ES-I3 (cell line): ENCODE measurements at regions not wholly inside any gene's neighbourhood (a gene's known extent, or its start where the extent isn't known, plus 50 kb on each side); places are given as distances from the start of the nearest gene placed in this dataset.

ENCODE experiments used
- H3K36me3 ChIP-seq: 2 replicates; pipeline ENCODE4 v1.6.1; 2013; ENCODE audit warnings: mild to moderate bottlenecking, low read length, control low read depth, moderate library complexity; ENCODE audit not compliant: insufficient read depth
- H3K4me1 ChIP-seq: 2 replicates; pipeline ENCODE4 v1.6.1; 2013; ENCODE audit warnings: mild to moderate bottlenecking, control low read depth, low read length; ENCODE audit not compliant: insufficient read depth
- H3K9ac ChIP-seq: 2 replicates; pipeline ENCODE4 v1.6.1; 2013; ENCODE audit warnings: low read depth, mild to moderate bottlenecking, low read length, moderate library complexity
- H3K9me3 ChIP-seq: 2 replicates; pipeline ENCODE4 v1.6.1; 2013; ENCODE audit warnings: mild to moderate bottlenecking, low read length, moderate library complexity; ENCODE audit not compliant: control insufficient read depth, insufficient read depth

GRCh38 chr4:123876671-123877101 lies 480.1 kb downstream of the SPRY1 start:
- H3K9me3 ChIP-seq, result no peaks in the 10 kb centered on the region
- H3K36me3 ChIP-seq, result no peaks in the 10 kb centered on the region

GRCh38 chr4:123877551-123877950 lies 481.0 kb downstream of the SPRY1 start:
- Histone ChIP-seq H3K4me1 (no peaks in the 10 kb centered on the region), H3K9me3 (no peaks in the 10 kb centered on the region), H3K36me3 (no peaks in the 10 kb centered on the region), H3K9ac (no peak overlapping the region)

More at GRCh38 chr4:123876671-123877101, 480.1 kb downstream of the SPRY1 start:
- no peak overlapping the region for H3K9ac ChIP-seq
- H3K4me1 ChIP-seq, result no peaks in the 10 kb centered on the region

DNA sequence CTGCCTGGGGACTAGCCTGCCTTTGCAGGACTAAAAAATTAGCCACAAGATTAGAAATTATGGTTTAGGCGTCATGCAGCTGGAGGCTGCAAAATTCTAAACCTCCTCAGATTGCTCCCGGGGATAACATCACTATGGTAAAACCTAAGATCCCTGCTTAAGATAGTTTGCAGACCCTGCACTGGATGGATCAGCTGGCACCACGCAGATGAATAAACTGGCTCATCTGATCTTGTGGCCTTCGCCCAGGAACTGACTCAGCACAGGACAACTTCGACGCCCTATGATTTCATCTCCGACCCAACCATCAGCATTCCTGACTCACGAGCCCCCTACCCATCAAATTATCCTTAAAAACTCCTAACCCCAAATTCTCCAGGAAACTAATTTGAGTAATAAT lies 482.4 kb downstream of the SPRY1 start:
- Histone ChIP-seq H3K4me1 (no peaks in the 10 kb centered on the region), H3K36me3 (no peaks in the 10 kb centered on the region), H3K9ac (no peak overlapping the region), H3K9me3 (peaks cover 4% of the 10 kb centered on the region)

- peaks cover 10% of the 10 kb centered on the region for H3K9me3 ChIP-seq
- H3K4me1 ChIP-seq, result no peaks in the 10 kb centered on the region
- no peaks in the 10 kb centered on the region for H3K36me3 ChIP-seq
- no peak overlapping the region for H3K9ac ChIP-seq
Observed at GRCh38 chr4:123880631-123881030, 484.0 kb downstream of the SPRY1 start.

- Histone ChIP-seq H3K36me3 (no peaks in the 10 kb centered on the region), H3K9ac (no peak overlapping the region), H3K9me3 (peaks cover 10% of the 10 kb centered on the region), H3K4me1 (no peaks in the 10 kb centered on the region)
Observed at GRCh38 chr4:123884922-123885321, 488.3 kb downstream of the SPRY1 start.

- Histone ChIP-seq H3K9ac (no peak overlapping the region), H3K36me3 (no peaks in the 10 kb centered on the region), H3K9me3 (peaks cover 2% of the 10 kb centered on the region; the same call in 1 of the 2 replicates), H3K4me1 (no peaks in the 10 kb centered on the region)
Observed at GRCh38 chr4:123889507-123889906, 492.9 kb downstream of the SPRY1 start.

DNA sequence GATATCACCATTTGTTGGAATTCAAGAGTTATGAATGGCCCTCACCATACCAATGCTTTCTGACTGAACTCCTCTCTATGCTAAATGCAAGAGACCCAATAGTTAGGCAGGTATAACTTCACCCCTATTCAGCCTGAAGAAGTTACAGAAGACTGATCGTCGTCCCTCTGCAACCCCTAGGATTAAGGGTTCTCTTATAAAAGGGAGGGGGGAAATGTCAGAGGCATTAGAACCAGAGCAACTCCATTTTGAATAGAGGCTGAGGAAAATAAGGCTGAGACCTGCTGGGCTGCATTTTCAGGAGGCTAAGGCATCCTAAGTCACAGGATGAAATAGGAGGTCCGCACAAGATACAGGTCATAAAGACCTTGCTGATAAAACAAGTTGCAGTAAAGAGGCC lies 494.3 kb downstream of the SPRY1 start:
- no peaks in the 10 kb centered on the region for H3K36me3 ChIP-seq
- no peaks in the 10 kb centered on the region; the same call in 1 of the 2 replicates for H3K9me3 ChIP-seq
- no peak overlapping the region for H3K9ac ChIP-seq
- H3K4me1 ChIP-seq, result no peaks in the 10 kb centered on the region

GRCh38 chr4:123891881-123892280 lies 495.3 kb downstream of the SPRY1 start:
- H3K9ac ChIP-seq, result no peak overlapping the region
- no peaks in the 10 kb centered on the region; the same call in 1 of the 2 replicates for H3K9me3 ChIP-seq
- no peaks in the 10 kb centered on the region for H3K4me1 ChIP-seq
- no peaks in the 10 kb centered on the region for H3K36me3 ChIP-seq

GRCh38 chr4:123892368-123892976 lies 495.9 kb downstream of the SPRY1 start:
- Histone ChIP-seq H3K9me3 (no peaks in the 10 kb centered on the region; the same call in 1 of the 2 replicates), H3K36me3 (no peaks in the 10 kb centered on the region), H3K9ac (no peak overlapping the region), H3K4me1 (no peaks in the 10 kb centered on the region)

GRCh38 chr4:123893011-123893981 lies 496.7 kb downstream of the SPRY1 start:
- Histone ChIP-seq H3K36me3 (no peaks in the 10 kb centered on the region), H3K9me3 (no peaks in the 10 kb centered on the region; the same call in 1 of the 2 replicates), H3K9ac (no peak overlapping the region), H3K4me1 (no peaks in the 10 kb centered on the region)

DNA sequence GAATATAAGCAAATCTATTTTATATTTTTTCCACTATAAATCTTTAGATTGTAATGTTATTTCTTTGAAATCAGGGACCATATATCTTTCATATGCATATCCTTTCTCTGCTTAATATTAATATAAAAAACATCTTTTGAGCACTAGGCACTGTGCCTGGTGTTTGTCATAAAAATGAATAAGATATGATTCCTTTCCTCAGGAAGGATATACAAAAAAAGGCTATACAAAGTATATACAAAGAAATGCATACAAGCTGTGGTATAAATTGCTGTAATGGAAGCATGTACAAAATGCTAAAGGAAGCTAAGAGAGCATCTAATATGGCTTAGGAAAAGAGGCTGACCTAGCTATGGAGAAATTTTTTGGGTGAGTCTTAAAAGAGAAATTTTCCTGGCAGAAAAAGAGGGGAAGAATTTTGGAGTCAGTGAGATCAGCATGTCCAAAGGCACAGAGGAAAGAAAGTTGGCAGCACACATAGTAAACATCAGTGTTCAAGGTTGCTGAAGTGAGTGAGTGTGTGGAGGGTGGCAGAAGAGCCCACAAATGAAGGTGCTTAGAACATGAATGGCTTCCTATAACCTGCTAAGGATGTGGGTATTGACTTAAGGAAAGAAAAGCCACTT lies 500.0 kb downstream of the SPRY1 start:
- no peaks in the 10 kb centered on the region for H3K36me3 ChIP-seq
- H3K9ac ChIP-seq, result no peak overlapping the region
- 0 out of 2 replicates have a peak, but pooled peaks cover 6% of the 10 kb centered on the region for H3K4me1 ChIP-seq
- no peaks in the 10 kb centered on the region; the same call in 1 of the 2 replicates for H3K9me3 ChIP-seq

- no peaks in the 10 kb centered on the region for H3K36me3 ChIP-seq
- no peak overlapping the region for H3K9ac ChIP-seq
- H3K9me3 ChIP-seq, result no peaks in the 10 kb centered on the region; the same call in 1 of the 2 replicates
- H3K4me1 ChIP-seq, result 0 out of 2 replicates have a peak, but pooled peaks cover 6% of the 10 kb centered on the region
Observed at GRCh38 chr4:123898946-123899666, 502.5 kb downstream of the SPRY1 start.

DNA sequence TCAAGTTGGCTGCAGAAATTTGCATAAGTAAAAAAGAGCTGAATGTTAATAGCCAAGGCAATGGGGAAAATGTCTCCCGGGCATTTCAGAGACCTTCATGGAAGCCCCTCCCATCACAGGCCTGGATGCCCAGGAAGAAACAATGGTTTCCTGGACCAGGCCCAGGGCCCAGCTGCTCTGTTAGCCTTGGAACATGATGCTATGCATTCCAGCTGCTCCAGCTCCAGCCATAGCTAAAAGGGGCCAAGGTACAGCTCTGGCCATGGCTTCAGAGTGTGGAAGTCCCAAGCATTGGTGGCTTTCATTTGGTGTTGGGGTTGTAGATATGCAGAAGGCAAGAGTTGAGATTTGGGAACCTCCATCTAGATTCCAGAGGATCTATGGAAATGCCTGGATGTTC lies 508.3 kb downstream of the SPRY1 start:
- Histone ChIP-seq H3K4me1 (no peaks in the 10 kb centered on the region), H3K9ac (no peak overlapping the region), H3K9me3 (peaks cover 3% of the 10 kb centered on the region), H3K36me3 (no peaks in the 10 kb centered on the region)

DNA sequence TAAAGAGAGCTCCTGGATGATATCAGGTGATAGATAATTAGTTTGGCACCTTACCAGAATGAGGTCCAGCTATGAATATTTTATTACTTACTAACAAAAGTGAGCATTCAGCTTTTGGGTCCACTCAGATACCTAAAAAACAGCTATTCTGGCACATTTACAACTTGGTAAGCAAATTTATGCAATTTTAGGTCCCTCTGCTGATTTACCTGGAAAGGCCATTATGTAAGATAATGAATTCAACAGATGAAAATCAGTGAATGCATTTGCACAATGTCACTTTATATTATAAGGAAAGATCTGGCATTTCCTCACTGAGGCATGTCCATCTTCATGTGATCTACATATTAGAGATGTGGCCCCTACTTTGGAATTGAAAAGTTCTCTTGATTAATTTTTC lies 517.0 kb downstream of the SPRY1 start:
- Histone ChIP-seq H3K36me3 (no peaks in the 10 kb centered on the region), H3K9me3 (no peaks in the 10 kb centered on the region; the same call in 1 of the 2 replicates), H3K9ac (no peak overlapping the region), H3K4me1 (peaks cover 5% of the 10 kb centered on the region; the same call in 1 of the 2 replicates)
